HCT116 (cell line): ENCODE measurements at regions not wholly inside any gene's neighbourhood (a gene's known extent, or its start where the extent isn't known, plus 50 kb on each side); places are given as distances from the start of the nearest gene placed in this dataset.

ENCODE experiments used
- ATAC-seq: fragments of 200-7000 bp; cut with Tn5 transposase; 2 replicates; pipeline ENCODE4 v1.9.1; 2020; ENCODE audit warnings: mild to moderate bottlenecking, moderate library complexity
- BruUV-seq: library from RNA; stranded (reverse); fragments of 400-500 nt; replicated peaks from 2 replicates; lab custom pipeline; 2021; lab: Mats Ljungman, UMichigan
- CTCF ChIA-PET: fragments of 300-600 bp; sonication (Branson Sonifier 250); formaldehyde crosslinking; loops from one replicate; lab custom pipeline; 2021; ENCODE audit warnings: antibody characterized with exemption; lab: Charles Lee
- POLR2A ChIA-PET: fragments of 300-600, 350-600 bp; sonication (Branson Sonifier 250); formaldehyde crosslinking; loops from one replicate; lab custom pipeline; 2021; ENCODE audit warnings: antibody characterized with exemption; lab: Charles Lee
- RAD21 ChIA-PET, 2 experiments: fragments of 300-600 bp; sonication (Branson Sonifier 250); formaldehyde crosslinking; loops; one replicate each; lab custom pipeline; 2023; ENCODE audit warnings: low total read pairs in 2 of 2; ENCODE audit not compliant: uncharacterized antibody in 2 of 2, unreplicated experiment in 2 of 2, low non-redundant PET in 1 of 2; lab: Charles Lee
- DNase-seq: peaks from one replicate; pipeline ENCODE4 v3.0.0-alpha.2; 2010; ENCODE audit warnings: low read depth, low spot score
- H2AFZ ChIP-seq: fragments of 200-600 bp; shearing (Covaris generic), sonication (generic); 2 replicates; pipeline ENCODE4 v1.6.1; 2017; ENCODE audit warnings: low read depth, mixed run types, mixed read lengths, antibody characterized with exemption, low read length; ENCODE audit not compliant: poor library complexity, severe bottlenecking
- H3K27ac ChIP-seq: 2 replicates; pipeline ENCODE4 v1.5.1; 2012; ENCODE audit warnings: low read depth, low read length
- H3K27me3 ChIP-seq: fragments of 200-600 bp; sonication (generic); 2 replicates; pipeline ENCODE4 v1.6.1; 2016; ENCODE audit warnings: mixed run types, low read length, mixed read lengths; ENCODE audit not compliant: insufficient read depth
- H3K36me3 ChIP-seq, 2 experiments: fragments of 200-500 bp in 1 of 2; fragments of 200-600 bp in 1 of 2; sonication (Bioruptor generic) in 1 of 2; sonication (generic) in 1 of 2; 2 replicates each; pipeline versions ENCODE4 v1.5.1 to v1.6.1; 2014 to 2016; ENCODE audit warnings: low read length in 2 of 2, inconsistent platforms in 1 of 2, mixed read lengths in 1 of 2, mixed run types in 1 of 2; ENCODE audit not compliant: insufficient read depth in 2 of 2, control insufficient read depth in 1 of 2
- H3K4me1 ChIP-seq, 2 experiments: fragments of 200-600 bp in 1 of 2; sonication (generic) in 1 of 2; 2 replicates each; pipeline versions ENCODE4 v1.5.1 to v1.6.1; 2012 to 2017; ENCODE audit warnings: low read length in 2 of 2, inconsistent platforms in 1 of 2, mild to moderate bottlenecking in 1 of 2, mixed read lengths in 1 of 2, mixed run types in 1 of 2, moderate library complexity in 1 of 2; ENCODE audit not compliant: insufficient read depth in 2 of 2, control insufficient read depth in 1 of 2
- H3K4me2 ChIP-seq: fragments of 200-600 bp; sonication (generic); 2 replicates; pipeline ENCODE4 v1.6.1; 2017; ENCODE audit warnings: mixed run types, low read length, mixed read lengths
- H3K4me3 ChIP-seq, 2 experiments: fragments of 200-600 bp in 1 of 2; sonication (generic) in 1 of 2; replicated peaks in 1 of 2; 2 replicates each; pipeline ENCODE4 v1.5.1; 2011 to 2016; ENCODE audit warnings: low read length in 2 of 2, control low read depth in 1 of 2, low read depth in 1 of 2, mild to moderate bottlenecking in 1 of 2, mixed read lengths in 1 of 2, mixed run types in 1 of 2
- H3K79me2 ChIP-seq: fragments of 200-600 bp; sonication (generic); 2 replicates; pipeline ENCODE4 v1.6.1; 2017; ENCODE audit warnings: mild to moderate bottlenecking, mixed run types, low read length, moderate library complexity, mixed read lengths; ENCODE audit not compliant: insufficient read depth
- H3K9ac ChIP-seq: fragments of 200-600 bp; sonication (generic); 2 replicates; pipeline ENCODE4 v1.6.1; 2016; ENCODE audit warnings: low read length, mixed read lengths
- H3K9me2 ChIP-seq: fragments of 200-600 bp; sonication (generic), shearing (Covaris generic); 2 replicates; pipeline ENCODE4 v1.6.1; 2017; ENCODE audit warnings: mixed run types, mild to moderate bottlenecking, moderate library complexity; ENCODE audit not compliant: insufficient read depth
- H3K9me3 ChIP-seq, 2 experiments: fragments of 200-500 bp in 1 of 2; fragments of 200-600 bp in 1 of 2; sonication (Bioruptor generic) in 1 of 2; sonication (generic) in 1 of 2; 2 replicates each; pipeline ENCODE4 v1.6.1; 2014 to 2017; ENCODE audit warnings: low read length in 2 of 2, mixed read lengths in 2 of 2, inconsistent platforms in 1 of 2, low read depth in 1 of 2, mild to moderate bottlenecking in 1 of 2, mixed run types in 1 of 2, moderate library complexity in 1 of 2; ENCODE audit not compliant: control insufficient read depth in 1 of 2, insufficient read depth in 1 of 2
- H4K20me1 ChIP-seq: fragments of 200-600 bp; sonication (generic), shearing (Covaris generic); 2 replicates; pipeline ENCODE4 v1.6.1; 2017; ENCODE audit warnings: mixed run types, mild to moderate bottlenecking, moderate library complexity; ENCODE audit not compliant: insufficient read depth
- ATF3 ChIP-seq: IDR thresholded peaks from 2 replicates; pipeline ENCODE4 v1.6.1; 2012
- CBX3 ChIP-seq: IDR thresholded peaks from 2 replicates; pipeline ENCODE4 v1.6.1; 2012; ENCODE audit warnings: low read depth
- CEBPB ChIP-seq: IDR thresholded peaks from 2 replicates; pipeline ENCODE4 v1.6.1; 2012; ENCODE audit warnings: low read depth
- EZH2 ChIP-seq: fragments of 200-600 bp; sonication (generic); IDR thresholded peaks from 2 replicates; pipeline ENCODE4 v1.6.1; 2017; ENCODE audit warnings: antibody characterized with exemption, mixed run types
- JUND ChIP-seq: IDR thresholded peaks from 2 replicates; pipeline ENCODE4 v1.6.1; 2012
- TCF7L2 ChIP-seq: IDR thresholded peaks from 2 replicates; pipeline ENCODE4 v1.7.0; 2011; ENCODE audit warnings: borderline replicate concordance, inconsistent platforms; ENCODE audit not compliant: insufficient read depth, insufficient read length; ENCODE audit errors: extremely low read depth
- ZBTB33 ChIP-seq: IDR thresholded peaks from 2 replicates; pipeline ENCODE4 v1.6.1; 2011; ENCODE audit warnings: mild to moderate bottlenecking, low read length, moderate library complexity; ENCODE audit not compliant: insufficient replicate concordance; ENCODE audit errors: extremely low read depth
- ZNF274 ChIP-seq: fragments of 200-500 bp; sonication (Bioruptor generic); IDR thresholded peaks from 2 replicates; pipeline ENCODE4 v1.6.1; 2014; ENCODE audit warnings: mild to moderate bottlenecking, low read depth, low read length, inconsistent platforms
- intact Hi-C: fragments of 100-400 bp; cut with micrococcal nuclease; formaldehyde crosslinking; loops from 2 replicates; pipeline ENCODE4 v1.10.0; 2022

DNA sequence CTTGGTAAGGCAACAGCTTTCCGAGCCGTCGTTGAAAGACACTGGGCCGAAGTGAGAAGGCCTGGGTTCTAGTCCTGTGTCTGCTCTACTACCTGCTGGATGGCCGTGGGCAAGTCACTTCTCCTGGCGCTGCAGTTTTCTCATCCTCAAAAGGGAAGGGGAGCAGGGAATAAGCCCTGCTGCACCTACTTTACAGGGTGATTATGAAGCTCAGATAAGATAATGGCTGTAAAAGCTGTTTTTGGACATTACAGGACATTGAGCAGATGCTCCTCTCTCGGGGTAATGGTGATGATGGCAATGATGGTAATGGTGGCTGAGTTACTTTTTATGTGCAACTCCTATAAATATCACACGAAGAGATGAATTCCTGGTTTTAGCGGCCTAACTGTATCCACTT is 152.6 kb downstream of the FAM43A start:
- POLR2A ChIA-PET = no interaction called here

More for the DNA sequence above, 152.6 kb downstream of the FAM43A start:
- intact Hi-C loops = no loop called here
- TF ChIP-seq ATF3 (no peak), CEBPB (no peak), ZBTB33 (no peak), JUND (no peak), ZNF274 (no peak), CBX3 (no peak), TCF7L2 (no peak), EZH2 (no peak)
- Histone ChIP-seq H3K4me3 (no peak overlapping the region), H3K36me3 (no peaks in the 10 kb centered on the region), H3K9me3 (no peaks in the 10 kb centered on the region), H3K27me3 (no peaks in the 10 kb centered on the region), H4K20me1 (no peaks in the 10 kb centered on the region), H3K4me2 (no peak overlapping the region), H3K9ac (no peak overlapping the region), H3K27ac (no peak overlapping the region), H3K4me1 (peaks cover 0 to 8% of the 10 kb centered on the region in 2 experiments; a peak in 2 of 4 replicates), H2AFZ (no peak overlapping the region), H3K79me2 (no peaks in the 10 kb centered on the region), H3K9me2 (no peaks in the 10 kb centered on the region)
- CTCF ChIA-PET = no interaction called here
- DNase-seq = no peak
- BruUV-seq = no TSS peak
- no peak for ATAC-seq
- RAD21 ChIA-PET = no interaction called here
